Thoracic aorta (tissue), 2 donors: ENCODE measurements at regions not wholly inside any gene's neighbourhood (a gene's known extent, or its start where the extent isn't known, plus 50 kb on each side); places are given as distances from the start of the nearest gene placed in this dataset.

Experiments used
- ATAC-seq: fragments of 150-250 bp; one replicate; pipeline ENCODE4 v1.8.0; 2017; ENCODE audit warnings: low read depth; ENCODE audit not compliant: insufficient number of reproducible peaks, low FRiP score
- DNase-seq: peaks from one replicate; pipeline ENCODE4 v3.0.0-alpha.2; 2020; ENCODE audit warnings: low spot score
- H3K27ac ChIP-seq, 2 donors: fragments of 200-600 bp; sonication (generic); 1 replicate in 1 of 2; 2 replicates in 1 of 2; pipeline ENCODE4 v1.5.1; 2016; ENCODE audit warnings: mild to moderate bottlenecking in 2 of 2, moderate library complexity in 2 of 2
- H3K27me3 ChIP-seq: fragments of 200-600 bp; sonication (generic); replicated peaks from 2 replicates; pipeline ENCODE4 v1.6.0; 2016; ENCODE audit warnings: mild to moderate bottlenecking; ENCODE audit not compliant: insufficient read depth
- H3K36me3 ChIP-seq: fragments of 200-600 bp; sonication (generic); one replicate; pipeline ENCODE4 v1.5.1; 2016
- H3K4me1 ChIP-seq, 2 donors: fragments of 200-600 bp; sonication (generic); 1 replicate in 1 of 2; 2 replicates in 1 of 2; pipeline versions ENCODE4 v1.5.1 to v1.6.0; 2016; ENCODE audit warnings: low read depth in 2 of 2, mild to moderate bottlenecking in 1 of 2; ENCODE audit not compliant: control insufficient read depth in 1 of 2
- H3K4me3 ChIP-seq: fragments of 200-600 bp; sonication (generic); 2 replicates; pipeline ENCODE4 v1.5.1; 2016; ENCODE audit warnings: mild to moderate bottlenecking
- H3K9me3 ChIP-seq: fragments of 200-600 bp; sonication (generic); 2 replicates; pipeline ENCODE4 v1.5.1; 2016
- CTCF ChIP-seq: fragments of 200-600 bp; sonication (generic); IDR thresholded peaks from one replicate; pipeline ENCODE4 v1.5.1; 2019; ENCODE audit warnings: antibody characterized with exemption

GRCh38 chr6:141914646-141915045 is 218.1 kb upstream of the GJE1 start:
- Histone ChIP-seq H3K4me3 (no peak overlapping the region), H3K36me3 (no peaks in the 10 kb centered on the region), H3K9me3 (no peaks in the 10 kb centered on the region), H3K27me3 (no peaks in the 10 kb centered on the region), H3K27ac (no peak overlapping the region), H3K4me1 (no peaks in the 10 kb centered on the region)
- no peak for TF ChIP-seq CTCF
- no peak for ATAC-seq
- no peak for DNase-seq

- Histone ChIP-seq H3K4me1 (no peaks in the 10 kb centered on the region), H3K9me3 (no peaks in the 10 kb centered on the region), H3K27me3 (no peaks in the 10 kb centered on the region), H3K27ac (no peak overlapping the region), H3K4me3 (no peak overlapping the region), H3K36me3 (no peaks in the 10 kb centered on the region)
- no peak for TF ChIP-seq CTCF
- no peak for DNase-seq
- ATAC-seq = no peak
Observed at GRCh38 chr6:141906569-141907080, 226.1 kb upstream of the GJE1 start.

- no peaks in the 10 kb centered on the region for H3K4me1 ChIP-seq
- H3K36me3 ChIP-seq = no peaks in the 10 kb centered on the region
- H3K9me3 ChIP-seq = no peaks in the 10 kb centered on the region
- ATAC-seq (no peak), DNase-seq (no peak)
- no peak overlapping the region for H3K27ac ChIP-seq
- H3K4me3 ChIP-seq = no peak overlapping the region
- H3K27me3 ChIP-seq = no peaks in the 10 kb centered on the region
- TF ChIP-seq CTCF = no peak
Observed at GRCh38 chr6:141890661-141891060, 242.1 kb upstream of the GJE1 start.

GRCh38 chr6:141884850-141885249 is 247.9 kb upstream of the GJE1 start:
- DNase-seq (no peak), ATAC-seq (no peak)
- H3K9me3 ChIP-seq = no peaks in the 10 kb centered on the region
- no peaks in the 10 kb centered on the region for H3K27me3 ChIP-seq
- H3K4me1 ChIP-seq = no peaks in the 10 kb centered on the region
- no peak for TF ChIP-seq CTCF
- H3K27ac ChIP-seq = no peak overlapping the region
- H3K36me3 ChIP-seq = no peaks in the 10 kb centered on the region
- H3K4me3 ChIP-seq = no peak overlapping the region

GRCh38 chr6:141878686-141879085 is 254.0 kb upstream of the GJE1 start:
- H3K36me3 ChIP-seq = no peaks in the 10 kb centered on the region
- no peaks in the 10 kb centered on the region for H3K27me3 ChIP-seq
- no peak for TF ChIP-seq CTCF
- H3K27ac ChIP-seq = no peak overlapping the region
- DNase-seq (no peak), ATAC-seq (no peak)
- H3K9me3 ChIP-seq = no peaks in the 10 kb centered on the region
- H3K4me3 ChIP-seq = no peak overlapping the region
- no peaks in the 10 kb centered on the region for H3K4me1 ChIP-seq
